ENCODE measurements at regions not wholly inside any gene's neighbourhood (a gene's known extent, or its start where the extent isn't known, plus 50 kb on each side); places are given as distances from the start of the nearest gene placed in this dataset.
A peak's percentile ranks its signal among the peaks of the same experiment; 100 is the strongest.

- no peak for DNase-seq (ENCODE audit: low read depth)
Observed at GRCh38 chr1:184919892-184920291, 54.4 kb downstream of the NIBAN1 start.

DNA sequence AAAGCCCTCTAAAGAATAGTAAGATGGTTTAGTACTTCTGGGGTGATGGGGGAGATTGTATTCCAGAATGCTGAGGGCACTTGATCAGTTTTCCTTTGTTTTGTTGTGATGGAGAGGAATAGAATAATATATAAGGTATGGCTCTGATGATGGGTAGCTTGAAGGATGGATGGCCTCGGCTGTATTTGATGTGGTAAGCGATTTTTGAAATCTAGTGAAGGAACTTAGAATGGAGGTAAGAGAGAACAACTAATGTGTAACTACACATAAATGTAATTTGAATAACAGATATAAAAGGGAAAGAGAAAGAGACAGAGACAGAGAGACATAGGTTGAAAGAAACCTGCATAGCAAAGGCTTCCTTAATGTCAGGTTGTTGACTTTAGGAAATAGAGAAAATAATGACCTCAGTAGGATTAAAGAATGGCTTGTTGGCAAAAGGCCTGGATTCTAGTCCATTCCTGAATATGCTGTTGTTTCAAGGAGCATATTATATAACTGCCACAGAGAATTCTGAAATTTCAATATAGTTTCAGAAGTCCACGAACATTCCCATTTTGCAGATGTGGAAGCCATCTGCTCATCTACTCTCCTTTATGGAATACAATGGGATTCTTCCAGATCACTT, 58.7 kb downstream of the NIBAN1 start:
- no peak for DNase-seq (ENCODE audit: low read depth)

DNA sequence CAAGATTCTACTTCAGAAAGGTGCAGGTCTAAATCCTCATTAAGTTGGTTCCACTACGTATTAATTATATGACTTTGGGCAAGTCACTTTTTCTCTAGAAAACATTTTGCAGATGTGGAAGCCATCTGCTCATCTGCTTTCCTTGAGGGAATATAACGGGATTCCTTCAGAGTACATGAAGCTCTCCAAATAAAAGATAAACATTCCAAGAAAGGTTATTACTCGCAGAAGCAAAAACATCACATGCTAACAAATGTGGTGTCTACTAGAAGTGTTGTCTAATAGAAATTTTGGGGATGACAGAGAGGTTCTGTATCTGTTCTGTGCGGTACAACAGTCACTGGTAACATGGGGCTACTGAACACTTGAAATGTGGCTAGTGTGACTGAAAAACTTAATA, 60.2 kb downstream of the NIBAN1 start:
- DNase-seq (ENCODE audit: low read depth), result peak; percentile 48

GRCh38 chr1:184912392-184912791, 61.9 kb downstream of the NIBAN1 start:
- no peak for DNase-seq (ENCODE audit: low read depth)

DNA sequence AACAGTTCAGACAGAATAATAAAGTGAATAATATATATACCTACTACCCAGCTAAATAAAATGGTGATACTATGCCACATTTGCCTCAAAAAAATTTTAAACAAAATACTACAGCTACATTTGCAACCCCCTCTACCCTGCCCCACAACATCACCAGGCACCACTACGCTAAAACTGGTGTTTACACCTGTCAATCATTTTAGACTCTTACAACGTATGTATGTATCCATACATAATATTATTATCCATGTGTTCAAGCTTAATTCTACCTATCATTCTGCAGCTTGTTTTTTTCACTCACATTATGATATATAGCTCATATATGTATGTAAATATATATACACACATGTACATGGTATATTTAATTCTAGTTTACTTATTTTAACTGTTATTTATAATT, 62.5 kb downstream of the NIBAN1 start:
- DNase-seq (ENCODE audit: low read depth), result no peak

DNA sequence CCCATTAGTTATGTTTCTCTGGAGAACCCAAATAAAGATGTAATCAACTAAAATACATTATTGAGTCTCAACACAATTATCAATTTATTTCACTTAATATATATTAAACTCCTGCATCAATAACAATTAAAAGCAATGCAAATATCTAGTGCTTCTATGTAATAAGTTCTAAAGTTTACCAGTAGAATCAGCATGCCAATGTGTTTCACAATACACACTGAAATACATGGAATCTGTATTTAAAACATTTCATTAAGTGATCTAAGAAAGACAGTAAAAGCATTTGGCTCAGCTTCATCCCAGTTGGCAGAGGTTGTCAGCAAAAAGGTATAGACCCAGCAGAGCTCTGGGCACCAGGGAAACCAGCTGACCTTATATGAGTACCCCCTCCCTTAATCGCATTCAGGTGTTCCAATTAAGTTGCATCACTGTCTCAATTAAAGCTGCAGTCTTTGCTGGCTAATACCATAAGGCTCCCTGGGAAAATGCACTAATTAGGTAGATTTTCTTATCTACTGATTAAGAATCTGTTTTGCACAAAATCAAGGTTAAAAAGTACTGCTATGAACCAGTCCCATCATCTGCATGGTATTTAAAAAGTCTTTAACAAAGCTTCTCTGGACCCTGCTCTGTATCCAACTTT, 63.1 kb downstream of the NIBAN1 start:
- DNase-seq (ENCODE audit: low read depth), result no peak

GRCh38 chr1:184910691-184911091, 63.6 kb downstream of the NIBAN1 start:
- no peak for DNase-seq (ENCODE audit: low read depth)

GRCh38 chr1:184910005-184910404, 64.3 kb downstream of the NIBAN1 start:
- DNase-seq (ENCODE audit: low read depth), result no peak

DNA sequence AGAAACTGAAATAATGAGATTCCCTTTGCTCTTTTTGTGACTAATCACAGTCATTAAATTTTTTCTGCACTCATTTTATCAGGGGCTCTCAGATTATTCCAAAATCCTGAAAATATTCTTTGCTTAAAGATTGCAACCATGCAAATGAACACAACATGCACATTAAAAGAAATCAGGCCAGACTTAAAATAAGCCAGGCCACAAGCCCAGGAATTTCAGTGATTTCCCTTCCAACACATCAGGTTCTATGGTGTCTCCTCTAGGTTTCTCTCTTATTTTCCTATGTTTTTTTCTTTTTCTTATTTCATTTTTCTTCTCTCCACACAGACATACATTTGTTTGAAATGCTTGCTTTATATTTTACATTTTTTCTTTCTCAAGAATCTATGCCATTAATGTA, 65.3 kb downstream of the NIBAN1 start:
- DNase-seq (ENCODE audit: low read depth), result no peak

DNA sequence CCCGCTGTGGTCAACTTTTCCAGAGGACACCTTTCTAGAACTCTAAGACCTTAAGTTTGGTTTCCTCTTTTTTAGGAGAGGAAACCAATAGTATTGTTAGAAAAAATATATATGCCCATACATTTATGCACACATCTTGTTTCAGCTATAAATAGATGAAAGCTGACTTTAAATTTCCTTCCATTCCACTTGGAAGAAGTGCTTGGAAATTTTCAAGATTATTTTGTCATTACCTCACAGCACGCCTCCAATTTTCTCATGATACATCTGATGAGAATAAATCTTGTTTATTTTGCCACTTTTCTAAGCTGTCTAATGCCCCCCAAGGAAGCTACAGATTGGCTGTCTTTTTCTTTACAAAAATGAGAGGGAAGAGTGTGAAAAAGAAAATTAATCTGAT, 65.8 kb downstream of the NIBAN1 start:
- DNase-seq (ENCODE audit: low read depth), result no peak

- DNase-seq (ENCODE audit: low read depth), result no peak
Observed at GRCh38 chr1:184907500-184907899, 66.8 kb downstream of the NIBAN1 start.

GRCh38 chr1:184906761-184907160, 67.5 kb downstream of the NIBAN1 start:
- no peak for DNase-seq (ENCODE audit: low read depth)

GRCh38 chr1:184905601-184906322, 68.5 kb downstream of the NIBAN1 start:
- no peak for DNase-seq (ENCODE audit: low read depth)

DNA sequence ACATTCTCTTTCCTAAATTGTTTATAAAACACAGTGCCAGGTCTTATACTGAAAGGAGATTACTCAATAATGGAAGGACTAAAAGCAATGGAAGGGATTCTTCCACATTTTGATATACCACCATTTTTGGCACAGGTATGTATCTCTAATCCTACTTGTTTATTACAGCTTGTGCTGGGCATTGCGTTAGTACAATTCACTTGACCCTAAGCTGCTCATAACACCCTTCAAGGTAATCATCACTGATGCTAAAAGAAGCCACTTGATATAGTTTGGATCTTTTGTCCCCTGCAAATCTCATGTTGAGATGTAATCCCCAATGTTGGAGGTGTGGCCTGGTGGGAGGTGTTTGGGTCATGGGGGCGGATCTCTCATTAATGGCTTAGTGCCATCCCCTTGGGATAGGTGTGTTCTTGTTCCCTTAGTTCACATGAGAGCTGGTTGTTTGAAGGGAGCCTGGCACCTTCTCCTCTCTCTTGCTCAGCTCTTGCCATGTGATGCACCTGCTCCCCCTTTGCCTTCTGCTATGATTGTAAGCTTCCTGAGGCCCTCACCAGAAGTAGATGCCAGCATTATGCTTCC, 71.1 kb downstream of the NIBAN1 start:
- DNase-seq (ENCODE audit: low read depth), result no peak

GRCh38 chr1:184900507-184900906, 73.8 kb downstream of the NIBAN1 start:
- no peak for DNase-seq (ENCODE audit: low read depth)

DNA sequence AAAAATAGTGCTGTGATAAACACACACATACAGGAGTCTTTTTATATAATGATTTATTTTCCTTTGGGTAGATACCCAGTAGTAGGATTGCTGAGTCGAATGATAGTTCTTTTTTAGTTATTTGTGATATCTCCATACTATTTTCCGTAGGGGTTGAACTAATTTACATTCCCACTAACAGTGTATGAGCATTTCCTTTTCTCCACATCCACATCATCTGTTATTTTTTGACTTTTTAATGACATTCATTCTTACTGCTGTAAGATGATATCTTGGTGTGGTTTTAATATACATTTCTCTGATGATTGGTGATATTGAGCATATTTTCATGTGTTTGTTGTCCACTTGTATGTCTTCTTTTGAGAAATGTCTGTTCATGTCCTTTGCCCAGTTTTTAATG, 78.3 kb downstream of the NIBAN1 start:
- no peak for DNase-seq (ENCODE audit: low read depth)

DNA sequence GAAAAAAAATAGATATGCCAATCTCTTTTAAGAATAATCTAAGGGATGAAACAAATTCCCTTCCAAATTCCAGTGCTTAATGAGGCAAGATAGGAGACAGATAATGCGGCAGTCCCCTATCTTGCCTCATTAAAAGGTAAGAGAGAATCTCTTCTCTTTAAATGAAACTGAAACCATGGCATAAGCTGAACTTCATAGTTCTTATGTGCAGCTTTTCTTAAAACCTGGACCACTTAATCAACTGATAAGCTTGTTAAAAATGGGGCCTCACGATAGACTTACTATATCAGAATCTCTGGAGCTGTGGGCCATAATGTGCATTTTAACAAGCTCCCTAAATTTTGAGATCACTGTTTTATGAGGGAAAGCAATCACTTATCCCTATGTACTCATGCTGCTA, 79.2 kb downstream of the NIBAN1 start:
- no peak for DNase-seq (ENCODE audit: low read depth)

- DNase-seq (ENCODE audit: low read depth), result no peak
Observed at GRCh38 chr1:184893695-184894094, 80.6 kb downstream of the NIBAN1 start.

DNA sequence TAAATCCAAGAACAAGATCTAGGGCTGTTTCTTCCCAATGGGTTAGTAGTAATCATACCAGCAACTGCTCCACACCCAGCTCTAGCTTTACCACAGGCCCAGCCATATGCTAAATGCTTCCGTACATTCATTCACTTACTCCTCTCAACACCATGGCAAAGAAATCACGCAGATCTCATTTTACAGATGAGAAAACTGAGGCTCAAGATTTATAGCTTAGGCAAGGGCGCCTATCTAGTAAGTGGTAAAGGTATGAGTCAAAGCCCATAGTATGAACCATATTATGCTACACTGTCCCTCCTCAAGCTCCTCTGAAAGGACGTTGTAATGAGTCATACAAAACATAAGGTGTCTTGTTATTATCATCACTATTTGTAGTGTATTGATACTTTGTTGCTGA, 82.2 kb downstream of the NIBAN1 start:
- DNase-seq (ENCODE audit: low read depth), result no peak

- DNase-seq (ENCODE audit: low read depth), result no peak
Observed at GRCh38 chr1:184891440-184891839, 82.9 kb downstream of the NIBAN1 start.

DNA sequence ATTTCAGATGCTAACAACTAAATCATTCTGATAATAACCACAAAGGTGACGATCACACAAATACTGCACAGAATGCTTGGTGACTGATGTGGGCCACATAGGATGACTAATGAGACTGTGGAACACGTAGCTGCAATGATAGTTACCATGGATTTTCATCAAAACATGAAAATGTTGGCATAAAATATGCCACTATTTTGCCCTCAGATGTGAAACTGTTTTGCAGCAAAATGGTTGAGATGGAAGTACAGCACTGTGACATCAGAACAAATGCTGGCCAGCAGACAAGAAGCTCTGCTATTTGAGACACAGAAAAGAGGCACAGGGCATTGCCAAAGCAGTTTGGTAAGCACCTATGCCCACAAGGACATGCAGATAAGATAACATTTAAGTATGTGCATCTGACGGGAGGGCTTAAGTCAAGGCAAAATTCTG, 83.8 kb downstream of the NIBAN1 start:
- DNase-seq (ENCODE audit: low read depth), result no peak

- no peak for DNase-seq (ENCODE audit: low read depth)
Observed at GRCh38 chr1:184889902-184890301, 84.4 kb downstream of the NIBAN1 start.

GRCh38 chr1:184889166-184889565, 85.1 kb downstream of the NIBAN1 start:
- no peak for DNase-seq (ENCODE audit: low read depth)

All from forelimb muscle (tissue), 1 donor.